8988T (cell line): ENCODE measurements at regions not wholly inside any gene's neighbourhood (a gene's known extent, or its start where the extent isn't known, plus 50 kb on each side); places are given as distances from the start of the nearest gene placed in this dataset.

Source experiments
- DNase-seq: peaks from one replicate; pipeline ENCODE4 v3.0.0; 2011

GRCh38 chr9:86756576-86757381 is 190.5 kb downstream of the GAS1 start:
- no peak for DNase-seq

DNA sequence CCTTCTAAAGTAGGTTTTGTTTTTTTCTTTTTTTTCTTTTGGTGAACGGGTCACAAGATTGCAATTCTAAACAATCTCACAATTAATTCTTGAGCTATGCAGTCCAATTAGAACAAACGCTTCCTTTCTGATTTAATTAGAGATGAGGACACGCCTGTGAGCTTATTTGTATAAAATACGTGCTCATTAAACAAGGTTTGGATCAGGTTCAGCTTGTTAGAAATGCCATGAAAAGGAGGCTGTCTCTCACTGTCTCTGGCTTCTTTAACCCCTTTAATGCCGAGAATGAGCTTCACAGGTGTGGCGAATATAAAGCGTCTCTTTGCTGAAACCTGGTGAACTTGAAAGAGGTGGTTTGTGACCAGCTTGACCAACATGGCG is 191.8 kb downstream of the GAS1 start:
- no peak for DNase-seq

GRCh38 chr9:86754581-86755560 is 192.4 kb downstream of the GAS1 start:
- DNase-seq, result no peak

- DNase-seq, result no peak
Observed at GRCh38 chr9:86753836-86754235, 193.5 kb downstream of the GAS1 start.

- DNase-seq, result no peak
Observed at GRCh38 chr9:86752733-86753132, 194.6 kb downstream of the GAS1 start.

- DNase-seq, result no peak
Observed at GRCh38 chr9:86751956-86752355, 195.3 kb downstream of the GAS1 start.

DNA sequence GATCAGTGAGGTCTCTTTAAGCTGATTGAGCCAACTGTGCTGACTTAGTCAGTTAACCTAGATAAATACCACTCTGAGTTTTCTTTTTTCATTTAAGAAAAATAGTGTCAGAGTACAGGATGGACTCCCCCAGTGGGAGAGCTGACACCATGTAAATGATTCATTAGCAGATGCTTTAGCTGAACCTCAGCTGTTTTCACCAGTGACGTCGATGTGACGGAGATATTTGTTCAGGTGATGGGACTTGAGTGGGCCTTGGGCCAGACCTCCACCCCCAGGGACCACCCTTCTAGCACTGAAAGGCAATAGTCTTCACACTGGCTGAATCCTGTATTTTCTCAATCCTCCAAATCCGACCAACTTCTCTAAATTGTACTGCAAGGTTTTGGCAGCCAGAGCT is 196.1 kb downstream of the GAS1 start:
- DNase-seq, result no peak

DNA sequence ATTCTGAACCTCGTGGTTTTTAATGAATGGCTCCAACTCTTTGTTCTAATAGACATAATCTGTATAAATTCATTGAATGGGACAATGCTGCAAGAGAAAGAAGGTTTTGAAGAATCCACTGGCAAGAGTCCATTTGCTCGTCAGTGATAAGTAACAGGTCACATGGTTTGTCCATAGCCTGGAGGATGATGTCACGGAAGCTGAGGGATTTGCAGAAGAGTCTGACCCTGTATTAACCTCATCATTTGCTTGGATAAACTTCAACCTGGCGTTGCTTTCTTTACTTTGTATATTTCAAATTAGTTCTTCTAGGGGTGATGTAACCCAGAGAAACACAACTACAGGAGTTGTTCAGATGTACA is 197.4 kb downstream of the GAS1 start:
- no peak for DNase-seq

GRCh38 chr9:86749161-86749893 is 198.0 kb downstream of the GAS1 start:
- DNase-seq, result no peak

DNA sequence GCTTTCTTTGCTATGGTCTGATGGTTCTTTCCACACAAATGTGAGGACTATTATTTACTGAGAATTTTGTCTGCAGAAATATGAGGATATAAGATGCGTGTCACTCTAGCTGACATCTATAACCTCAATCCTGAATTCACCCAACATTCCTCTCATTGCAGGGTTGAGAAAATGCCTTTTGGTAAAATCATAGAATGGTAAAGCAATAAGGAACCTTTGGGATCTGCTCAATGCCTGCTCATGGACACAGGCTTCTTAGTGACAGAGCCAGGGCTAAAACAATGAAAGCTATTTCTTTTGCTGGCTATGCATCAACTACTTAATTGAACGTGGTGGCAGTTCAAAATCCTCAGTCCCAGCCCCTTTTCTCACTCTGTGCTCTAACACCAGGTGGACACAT is 199.6 kb downstream of the GAS1 start:
- DNase-seq, result no peak

DNA sequence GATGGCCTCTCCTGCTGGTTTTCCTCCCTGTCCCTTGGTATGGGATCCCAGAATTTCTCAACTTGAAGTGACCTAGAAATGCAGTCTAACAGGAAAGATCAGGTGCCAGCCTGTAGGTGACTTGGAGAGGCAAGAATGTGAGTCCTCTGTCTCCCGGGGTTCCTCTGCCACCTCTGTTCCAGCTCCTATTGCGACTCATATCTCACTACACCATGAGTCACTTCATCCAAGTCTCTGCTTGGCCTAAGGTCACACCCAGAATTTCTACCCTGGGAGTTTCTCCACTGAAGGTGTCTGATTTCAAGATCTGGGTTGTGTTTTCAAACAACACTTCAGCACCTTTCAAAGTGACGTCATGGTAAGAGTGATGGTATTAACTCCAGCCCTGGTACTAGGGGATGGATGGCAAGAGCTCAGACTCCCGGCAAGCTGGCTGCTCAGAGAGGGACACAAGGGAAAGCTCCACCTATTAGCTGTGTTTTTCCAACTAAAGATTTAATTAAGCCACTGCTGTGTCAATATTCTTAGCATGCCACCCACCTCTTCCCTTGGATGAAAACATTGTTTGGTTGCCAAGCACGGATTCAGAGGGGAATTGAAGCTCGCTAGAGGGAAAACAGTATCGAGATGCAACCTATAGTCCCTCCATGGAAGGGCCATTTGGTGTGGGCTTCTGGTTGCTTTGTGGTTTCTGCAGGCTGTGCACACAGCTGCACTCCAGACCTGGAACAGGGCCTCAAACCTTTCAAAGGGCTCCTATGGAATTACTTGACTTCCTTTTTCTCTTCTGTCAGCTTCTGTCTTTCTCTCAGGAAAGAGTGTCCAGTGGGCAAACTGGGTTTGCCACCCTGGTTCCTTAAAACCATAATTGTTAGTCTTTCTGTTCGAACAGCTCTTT is 205.7 kb downstream of the GAS1 start:
- DNase-seq, result no peak

- no peak for DNase-seq
Observed at GRCh38 chr9:86735772-86736458, 211.4 kb downstream of the GAS1 start.

- no peak for DNase-seq
Observed at GRCh38 chr9:86734771-86735170, 212.5 kb downstream of the GAS1 start.

- DNase-seq, result no peak
Observed at GRCh38 chr9:86733929-86734328, 213.4 kb downstream of the GAS1 start.

DNA sequence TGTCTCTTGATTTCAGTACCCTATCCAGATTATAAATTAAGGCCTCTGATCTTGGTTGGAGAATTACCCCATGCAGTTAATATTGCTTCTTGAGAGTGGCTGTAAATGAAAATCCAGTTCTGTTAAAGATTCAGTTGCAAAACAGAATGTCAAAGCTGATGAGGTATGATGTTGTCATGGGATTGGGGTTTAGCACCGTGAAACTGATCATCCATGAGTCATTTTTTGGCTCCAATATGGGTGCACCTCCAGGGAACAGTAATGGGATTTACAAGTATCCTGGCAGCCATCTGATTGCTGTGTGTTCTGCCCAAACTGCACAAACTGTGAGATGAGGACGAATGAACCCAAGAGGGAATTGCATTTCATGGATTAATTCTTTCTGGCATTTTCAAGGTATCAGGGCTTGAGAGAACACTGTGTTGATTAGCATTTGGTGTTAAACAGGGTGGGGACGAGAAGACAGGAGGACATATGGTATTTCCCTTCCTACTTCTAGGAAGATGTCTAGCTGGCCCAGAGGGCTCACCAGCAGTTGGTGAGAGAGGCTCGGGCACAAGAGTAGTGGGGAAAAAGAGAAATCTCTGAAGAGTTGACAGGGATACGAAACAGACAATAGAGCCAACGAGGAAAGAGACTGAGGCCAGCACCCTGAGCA is 214.7 kb downstream of the GAS1 start:
- DNase-seq, result no peak

- no peak for DNase-seq
Observed at GRCh38 chr9:86731511-86732063, 215.7 kb downstream of the GAS1 start.

GRCh38 chr9:86730163-86730928 is 217.0 kb downstream of the GAS1 start:
- DNase-seq, result no peak

DNA sequence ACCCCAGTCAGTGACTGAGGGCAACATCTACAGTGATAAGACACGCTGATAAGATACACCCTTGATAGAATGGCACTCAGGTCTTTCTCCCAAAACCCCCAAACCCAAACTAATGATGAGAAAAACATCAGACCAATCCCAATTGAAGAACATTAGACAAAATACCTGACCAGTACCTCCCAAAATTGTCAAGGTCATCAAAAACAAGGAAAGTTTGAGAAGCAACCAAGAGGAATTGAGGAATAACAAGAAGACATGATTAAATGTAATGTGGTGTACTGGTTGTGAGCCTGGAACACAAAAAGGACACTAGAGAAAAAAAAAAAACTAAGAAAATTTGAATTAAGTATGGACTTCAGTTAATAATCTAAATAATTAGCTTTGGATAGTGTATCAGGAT is 222.8 kb downstream of the GAS1 start:
- DNase-seq, result no peak

DNA sequence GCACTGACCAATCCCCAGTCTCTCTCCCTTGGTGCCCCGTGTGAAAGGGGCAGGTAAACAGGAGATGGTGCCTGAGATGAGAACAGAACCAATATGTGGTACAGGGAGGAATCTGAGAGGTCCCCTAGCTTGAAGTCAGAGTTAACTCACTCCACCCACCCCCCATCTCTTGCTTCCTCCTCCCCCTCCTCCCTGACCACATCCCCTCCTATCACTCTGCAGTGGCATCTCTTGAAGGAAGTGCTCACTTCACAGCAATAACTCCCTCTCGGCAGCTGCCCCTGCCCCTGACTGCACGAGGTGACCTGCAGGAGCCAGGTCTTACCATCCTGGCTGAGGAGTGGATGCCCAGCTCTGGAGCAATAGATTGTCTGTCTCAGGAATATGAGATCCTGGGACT is 224.0 kb downstream of the GAS1 start:
- DNase-seq, result no peak

DNA sequence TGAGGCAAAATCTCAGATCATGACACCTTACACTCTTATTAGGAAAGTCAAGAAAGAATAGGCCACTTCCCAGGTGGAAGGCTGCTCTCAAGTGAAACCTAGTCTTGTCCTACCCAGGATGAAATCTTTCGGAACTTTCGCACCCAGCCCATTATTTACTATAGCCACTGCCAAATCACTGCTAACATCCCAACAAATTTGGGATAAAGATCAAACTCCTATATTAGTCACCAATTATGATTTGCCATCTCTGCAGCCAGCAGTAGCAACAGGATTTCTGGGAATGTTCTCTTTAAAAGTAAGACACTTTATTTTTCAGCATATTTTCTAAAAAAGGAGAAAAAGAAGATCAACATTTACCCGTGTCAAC is 224.6 kb downstream of the GAS1 start:
- no peak for DNase-seq
